GM12873 (cell line): ENCODE measurements at regions not wholly inside any gene's neighbourhood (a gene's known extent, or its start where the extent isn't known, plus 50 kb on each side); places are given as distances from the start of the nearest gene placed in this dataset.

ENCODE experiments used
- TF ChIP-seq, protein P1 (sequence below): IDR thresholded peaks from 2 replicates; pipeline ENCODE4 v1.5.1; 2012; ENCODE audit warnings: low read depth, mild to moderate bottlenecking, moderate library complexity, low read length, control low read depth; ENCODE audit not compliant: insufficient read depth; ENCODE audit errors: missing control alignments

DNA sequence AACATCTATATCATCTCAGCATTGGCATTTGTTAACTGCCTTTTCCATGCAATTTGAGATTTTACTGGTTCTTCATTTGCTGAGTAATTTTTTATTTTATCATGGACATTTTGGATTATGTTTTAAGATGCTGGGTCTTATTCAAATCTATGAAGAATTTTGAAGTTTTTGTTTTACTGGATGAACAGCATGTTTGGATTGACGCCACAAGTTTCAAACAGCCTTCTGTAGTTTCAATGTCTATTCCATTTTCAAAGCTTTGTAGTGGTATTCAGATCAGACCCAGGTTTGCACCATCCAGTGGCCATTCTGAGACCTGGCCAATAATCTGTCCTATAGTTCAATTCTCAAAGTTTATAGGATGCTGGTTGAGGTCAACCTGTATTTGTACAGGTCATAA is 148.4 kb upstream of the STMND1 start:
- TF ChIP-seq, protein P1, sequence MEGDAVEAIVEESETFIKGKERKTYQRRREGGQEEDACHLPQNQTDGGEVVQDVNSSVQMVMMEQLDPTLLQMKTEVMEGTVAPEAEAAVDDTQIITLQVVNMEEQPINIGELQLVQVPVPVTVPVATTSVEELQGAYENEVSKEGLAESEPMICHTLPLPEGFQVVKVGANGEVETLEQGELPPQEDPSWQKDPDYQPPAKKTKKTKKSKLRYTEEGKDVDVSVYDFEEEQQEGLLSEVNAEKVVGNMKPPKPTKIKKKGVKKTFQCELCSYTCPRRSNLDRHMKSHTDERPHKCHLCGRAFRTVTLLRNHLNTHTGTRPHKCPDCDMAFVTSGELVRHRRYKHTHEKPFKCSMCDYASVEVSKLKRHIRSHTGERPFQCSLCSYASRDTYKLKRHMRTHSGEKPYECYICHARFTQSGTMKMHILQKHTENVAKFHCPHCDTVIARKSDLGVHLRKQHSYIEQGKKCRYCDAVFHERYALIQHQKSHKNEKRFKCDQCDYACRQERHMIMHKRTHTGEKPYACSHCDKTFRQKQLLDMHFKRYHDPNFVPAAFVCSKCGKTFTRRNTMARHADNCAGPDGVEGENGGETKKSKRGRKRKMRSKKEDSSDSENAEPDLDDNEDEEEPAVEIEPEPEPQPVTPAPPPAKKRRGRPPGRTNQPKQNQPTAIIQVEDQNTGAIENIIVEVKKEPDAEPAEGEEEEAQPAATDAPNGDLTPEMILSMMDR = no peak

DNA sequence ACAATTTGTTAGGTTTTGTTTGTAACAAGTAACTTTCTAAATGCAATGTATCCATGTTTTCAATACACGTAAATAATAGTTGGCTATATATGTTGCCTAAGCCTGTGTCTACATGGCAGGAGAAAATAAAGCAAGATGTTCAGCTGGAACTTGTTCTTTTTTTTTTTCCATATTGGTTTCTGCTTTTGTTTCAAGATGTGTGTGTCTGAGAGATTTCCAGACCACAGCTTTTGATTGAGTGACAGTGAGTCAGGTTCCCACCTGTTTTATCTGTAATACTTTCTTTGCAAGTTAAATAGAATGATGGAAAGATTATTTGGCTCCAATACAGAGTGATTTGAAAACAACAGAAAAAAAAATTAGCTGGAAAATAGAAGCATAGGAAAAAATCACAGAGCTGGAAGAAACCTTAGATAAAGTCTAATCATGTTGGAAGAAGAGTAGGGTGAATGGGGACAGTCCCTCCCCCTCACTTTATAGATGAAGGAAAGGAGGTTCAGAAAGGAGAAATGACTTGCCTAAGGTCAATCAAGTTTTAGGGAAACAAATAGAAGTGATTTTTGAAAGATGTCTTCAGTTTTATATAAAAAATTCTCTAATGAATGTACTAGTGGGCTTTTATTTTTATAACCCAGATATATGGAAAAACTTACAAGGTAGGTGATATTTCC is 150.9 kb upstream of the STMND1 start:
- TF ChIP-seq, protein P1 = no peak

DNA sequence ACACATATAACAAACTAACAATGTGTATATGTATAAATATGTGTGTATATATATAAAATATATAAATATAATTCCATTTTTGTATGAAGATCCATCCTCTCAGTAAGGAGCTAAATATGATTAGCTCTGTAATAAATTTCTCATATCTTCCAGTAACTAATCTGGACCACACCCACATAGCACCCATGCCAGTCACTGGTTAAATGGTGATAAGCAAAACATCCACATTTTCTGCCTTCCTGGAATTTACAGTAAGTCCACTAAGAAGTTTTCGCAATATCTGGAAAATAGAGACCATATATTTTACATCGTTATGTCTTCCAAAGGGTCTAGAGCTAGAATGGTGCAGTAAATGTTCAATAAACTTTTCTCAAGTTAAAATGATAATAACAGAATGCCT is 151.5 kb upstream of the STMND1 start:
- TF ChIP-seq, protein P1 = no peak

DNA sequence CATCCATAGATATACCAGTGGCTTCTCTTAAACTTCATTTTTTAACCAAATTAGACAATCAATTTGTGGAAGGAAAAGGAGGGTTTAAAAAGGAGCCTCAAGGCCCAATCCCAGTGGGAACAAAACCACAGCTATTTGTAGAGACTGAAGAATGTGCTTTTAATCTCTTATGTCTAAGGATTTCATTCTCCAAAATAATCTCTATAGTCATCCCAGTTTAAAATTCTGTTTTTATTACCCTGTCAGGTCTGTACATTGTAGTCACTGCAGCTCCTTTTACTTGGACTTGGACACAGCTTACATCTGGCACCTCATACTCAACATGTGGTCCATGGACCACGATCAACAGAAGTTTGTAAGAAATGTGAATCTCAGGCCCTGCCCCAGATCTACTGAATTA is 152.1 kb upstream of the STMND1 start:
- TF ChIP-seq, protein P1 = no peak

DNA sequence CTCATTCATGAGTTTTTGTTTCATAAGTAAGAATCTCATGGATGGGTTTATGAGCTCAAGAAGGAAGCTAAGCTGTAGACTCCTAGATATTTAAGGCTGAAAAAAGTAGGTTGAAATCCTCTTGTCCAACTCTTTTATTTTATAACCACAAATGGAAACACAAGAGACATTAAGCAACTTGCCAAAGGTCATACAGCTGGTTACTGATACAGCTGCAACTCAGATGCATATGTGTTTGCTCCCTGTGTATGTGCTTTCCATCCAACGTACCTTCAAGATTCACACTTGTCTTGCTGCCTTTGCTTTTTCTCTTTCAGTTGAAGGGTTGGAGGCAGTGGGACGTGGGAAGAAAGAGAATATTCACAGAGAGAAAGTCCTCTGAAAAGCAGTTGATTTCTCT is 153.5 kb upstream of the STMND1 start:
- TF ChIP-seq, protein P1 = no peak

DNA sequence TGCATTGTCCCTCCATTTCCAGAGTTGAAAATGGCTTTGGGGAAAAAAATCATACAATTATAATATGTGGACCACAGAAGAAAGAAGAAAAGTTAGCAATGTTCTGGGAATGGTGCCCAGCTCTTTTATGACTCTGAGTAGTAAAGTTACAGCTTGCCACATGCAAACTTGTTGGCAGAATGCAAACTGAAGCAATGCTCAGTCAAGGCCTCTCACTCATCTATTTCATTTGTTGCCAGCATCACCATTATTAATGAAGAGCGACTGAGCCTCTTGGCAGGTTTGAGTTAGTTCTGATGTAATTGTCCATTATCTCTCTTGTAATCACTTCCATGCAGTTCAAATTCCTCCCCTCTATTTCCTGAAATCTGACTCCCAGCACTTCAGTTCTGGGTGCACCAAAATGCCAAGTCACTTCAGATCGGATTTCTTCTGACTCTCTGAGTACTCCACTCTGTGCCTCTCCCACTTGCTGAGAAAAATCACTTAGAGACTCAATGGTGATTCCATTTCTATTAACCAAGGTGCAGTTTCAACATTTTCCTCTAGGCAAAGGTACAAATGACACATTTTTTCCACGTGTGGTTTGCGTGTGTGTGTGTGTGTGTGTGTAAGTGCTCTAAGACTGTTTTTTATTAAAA is 154.4 kb upstream of the STMND1 start:
- TF ChIP-seq, protein P1 = no peak

DNA sequence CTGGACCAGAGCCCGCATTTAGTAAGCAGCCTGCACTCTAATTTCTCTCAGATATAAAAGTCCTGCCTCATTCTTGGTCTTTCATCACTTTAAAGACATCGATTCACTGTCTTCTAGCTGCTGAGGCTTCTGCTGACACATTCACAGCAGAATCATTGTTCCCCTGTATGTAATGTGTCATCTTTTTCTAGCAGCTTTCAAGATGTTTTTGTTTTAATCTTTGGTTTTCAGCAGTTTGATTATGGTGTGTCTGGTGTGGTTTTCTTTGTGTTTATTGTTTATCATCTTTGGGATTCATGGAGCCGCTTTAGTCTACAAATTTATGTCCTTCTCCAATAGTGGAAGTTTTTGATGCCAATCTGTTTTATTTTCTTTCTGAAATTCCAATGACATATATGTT is 157.3 kb upstream of the STMND1 start:
- TF ChIP-seq, protein P1 = no peak
